HepG2 (cell line): ENCODE measurements at regions not wholly inside any gene's neighbourhood (a gene's known extent, or its start where the extent isn't known, plus 50 kb on each side); places are given as distances from the start of the nearest gene placed in this dataset.

Experiments
- ATAC-seq: fragments of 200-7000 bp; cut with Tn5 transposase; 3 replicates; pipeline ENCODE4 v1.9.1; 2020; ENCODE audit warnings: mild to moderate bottlenecking, moderate library complexity
- BruUV-seq: library from RNA; stranded (reverse); fragments of 400-500 nt; replicated peaks from 2 replicates; lab custom pipeline; 2021; lab: Mats Ljungman, UMichigan
- CTCF ChIA-PET: fragments of 300-600 bp; formaldehyde crosslinking; extraction: SDS; loops from one replicate; lab custom pipeline; 2021; ENCODE audit warnings: low total read pairs, inconsistent platforms, low intra/inter-chr PET ratio; lab: Yijun Ruan, JAX
- POLR2A ChIA-PET: fragments of 350-600 bp; sonication (Branson Sonifier 250); formaldehyde crosslinking; loops from one replicate; lab custom pipeline; 2020; ENCODE audit warnings: antibody characterized with exemption, inconsistent platforms; lab: Yijun Ruan, JAX
- DNase-seq: peaks from one replicate; pipeline ENCODE4 v3.0.0-alpha.2; 2015; ENCODE audit warnings: low spot score
- FAIRE-seq: peaks from 3 replicates; lab custom pipeline; 2011; peaks lifted over from hg19 to GRCh38; lab: Jason Lieb, UNC
- H2AFZ ChIP-seq: one replicate; pipeline ENCODE4 v1.6.1; 2011; ENCODE audit warnings: low read length, inconsistent platforms
- H3K27ac ChIP-seq: fragments of 300-600 bp; 3 replicates; pipeline ENCODE4 v1.8.0; 2011; ENCODE audit warnings: mixed run types, mild to moderate bottlenecking, mixed read lengths, low read length, inconsistent platforms; ENCODE audit not compliant: insufficient read depth; ENCODE audit errors: extremely low read length
- H3K27me3 ChIP-seq, 2 experiments: fragments of 200-600 bp in 1 of 2; 2 replicates in 1 of 2; 3 replicates in 1 of 2; pipeline versions ENCODE4 v1.6.0 to v1.8.0; 2011; ENCODE audit warnings: low read length in 2 of 2, mild to moderate bottlenecking in 2 of 2, moderate library complexity in 2 of 2, inconsistent platforms in 1 of 2; ENCODE audit not compliant: insufficient read depth in 2 of 2, control insufficient read depth in 1 of 2
- H3K36me3 ChIP-seq, 2 experiments: fragments of 200-600 bp in 1 of 2; replicated peaks in 1 of 2; 2 replicates in 1 of 2; 3 replicates in 1 of 2; pipeline versions ENCODE4 v1.5.1 to v1.8.0; 2011; ENCODE audit warnings: low read length in 2 of 2, inconsistent platforms in 1 of 2; ENCODE audit not compliant: insufficient read depth in 2 of 2, control insufficient read depth in 1 of 2
- H3K4me1 ChIP-seq: 2 replicates; pipeline ENCODE4 v1.5.1; 2012; ENCODE audit warnings: low read length, inconsistent platforms; ENCODE audit not compliant: insufficient read depth
- H3K4me2 ChIP-seq: 2 replicates; pipeline ENCODE4 v1.6.0; 2011; ENCODE audit warnings: low read depth, low read length, inconsistent platforms
- H3K4me3 ChIP-seq, 3 experiments: fragments of 200-600 bp in 1 of 3; sonication (generic), shearing (Covaris generic) in 1 of 3; replicated peaks in 1 of 3; 2 replicates each; pipeline ENCODE4 v1.5.1; 2011 to 2016; ENCODE audit warnings: low read length in 3 of 3, inconsistent platforms in 2 of 3, low read depth in 2 of 3, mild to moderate bottlenecking in 2 of 3, control low read depth in 1 of 3, mixed read lengths in 1 of 3; ENCODE audit not compliant: insufficient read depth in 1 of 3
- H3K79me2 ChIP-seq: one replicate; pipeline ENCODE4 v1.6.1; 2011; ENCODE audit warnings: low read length, inconsistent platforms; ENCODE audit not compliant: insufficient read depth
- H3K9ac ChIP-seq: 2 replicates; pipeline ENCODE4 v1.6.0; 2011; ENCODE audit warnings: mild to moderate bottlenecking, low read depth, low read length, inconsistent platforms; ENCODE audit not compliant: insufficient read depth
- H3K9me3 ChIP-seq: 2 replicates; pipeline ENCODE4 v1.5.1; 2012; ENCODE audit warnings: mild to moderate bottlenecking, low read length
- H4K20me1 ChIP-seq: 2 replicates; pipeline ENCODE4 v1.6.0; 2011; ENCODE audit warnings: inconsistent platforms, mild to moderate bottlenecking, low read length, moderate library complexity; ENCODE audit not compliant: insufficient read depth
- FLYWCH1 ChIP-seq: sonication (generic); formaldehyde crosslinking; IDR thresholded peaks from 2 replicates; pipeline ENCODE4 v1.8.1; 2023; ENCODE audit warnings: mild to moderate bottlenecking, missing genetic modification reagents
- KIAA2018 ChIP-seq: sonication (generic); formaldehyde crosslinking; IDR thresholded peaks from 2 replicates; pipeline ENCODE4 v1.5.0; 2020; ENCODE audit warnings: mild to moderate bottlenecking, missing genetic modification reagents, borderline replicate concordance
- MXD3 ChIP-seq: IDR thresholded peaks from 2 replicates; pipeline ENCODE4 v1.6.1; 2016; ENCODE audit warnings: mild to moderate bottlenecking, missing biosample characterization, missing genetic modification reagents
- SMAD1 ChIP-seq: sonication (generic); formaldehyde crosslinking; IDR thresholded peaks from 2 replicates; pipeline ENCODE4 v1.4.0; 2020; ENCODE audit warnings: missing genetic modification reagents, low read depth, mild to moderate bottlenecking, borderline replicate concordance
- THAP7 ChIP-seq: sonication (generic); formaldehyde crosslinking; IDR thresholded peaks from 2 replicates; pipeline ENCODE4 v1.8.1; 2023; ENCODE audit warnings: mild to moderate bottlenecking, missing genetic modification reagents
- ZEB1 ChIP-seq: IDR thresholded peaks from 2 replicates; pipeline ENCODE4 v1.6.1; 2012; ENCODE audit warnings: mild to moderate bottlenecking, low read depth, inconsistent platforms; ENCODE audit not compliant: insufficient replicate concordance
- ZFP36 ChIP-seq: fragments of 150-350 bp; IDR thresholded peaks from 2 replicates; pipeline ENCODE4 v1.6.1; 2018; ENCODE audit warnings: borderline replicate concordance, low read length, low read depth; ENCODE audit not compliant: partially characterized antibody
- ZFP82 ChIP-seq: sonication (generic); formaldehyde crosslinking; IDR thresholded peaks from 2 replicates; pipeline ENCODE4 v1.5.1; 2020; ENCODE audit warnings: mild to moderate bottlenecking, missing genetic modification reagents, borderline replicate concordance
- ZNF614 ChIP-seq: IDR thresholded peaks from 2 replicates; pipeline ENCODE4 v1.6.1; 2018; ENCODE audit warnings: missing biosample characterization, missing genetic modification reagents, inconsistent platforms, borderline replicate concordance
- WGBS: methylation state at CpG from one replicate; pipeline ENCODE4 v1.1.6; 2017; ENCODE audit warnings: low lambda C conversion rate; 5-methylcytosine and 5-hydroxymethylcytosine counted together
- in situ Hi-C: cut with HindIII; loops from 2 replicates; pipeline ENCODE4 v1.10.0; 2017; ENCODE audit warnings: low pct_unique_long_range_greater_than_20kb; ENCODE audit not compliant: extremely low pct_ligation_motif_present
- intact Hi-C: fragments of 100-400 bp; cut with micrococcal nuclease; formaldehyde crosslinking; loops from one replicate; pipeline ENCODE4 v1.10.0; 2022; ENCODE audit not compliant: unreplicated experiment

GRCh38 chr14:55908106-55908505 lies 210.1 kb upstream of the PELI2 start (continued):
- no peak for TF ChIP-seq ZFP36
- no peak for TF ChIP-seq SMAD1
- TF ChIP-seq KIAA2018 (CRISPR knock-in tag): no peak
- TF ChIP-seq ZEB1: no peak

- Histone ChIP-seq H3K4me3 (no peak overlapping the region), H4K20me1 (no peaks in the 10 kb centered on the region), H3K27ac (no peak overlapping the region), H3K4me2 (no peak overlapping the region), H2AFZ (no peak overlapping the region), H3K79me2 (no peaks in the 10 kb centered on the region), H3K9me3 (no peaks in the 10 kb centered on the region), H3K36me3 (no peaks in the 10 kb centered on the region), H3K27me3 (peaks cover 0 to 16% of the 10 kb centered on the region in 2 experiments; a peak in 2 of 5 replicates), H3K9ac (no peak overlapping the region), H3K4me1 (no peaks in the 10 kb centered on the region)
- POLR2A ChIA-PET: no interaction called here
- TF ChIP-seq THAP7: no peak
- no peak for TF ChIP-seq ZFP82 (CRISPR knock-in tag)
- TF ChIP-seq ZNF614: no peak
- TF ChIP-seq FLYWCH1 (CRISPR knock-in tag): no peak
- TF ChIP-seq MXD3 (CRISPR knock-in tag): no peak
- 0% methylated on average over 1 of the region's 1 CpG for WGBS
- in situ Hi-C loops: no loop called here
- DNase-seq (no peak), ATAC-seq (no peak), FAIRE-seq (no peak)
- BruUV-seq: no TSS peak
- CTCF ChIA-PET: no interaction called here
- intact Hi-C loops: no loop called here
These were observed 208.3 kb upstream of the PELI2 start for GRCh38 chr14:55909879-55910278.
